NCI-H128 (cell line): ENCODE measurements at regions not wholly inside any gene's neighbourhood (a gene's known extent, or its start where the extent isn't known, plus 50 kb on each side); places are given as distances from the start of the nearest gene placed in this dataset.
"Not testable (repeated sequence)": the region's sequence is repeated elsewhere in the genome, so short reads cannot be mapped to it uniquely, and the experiment has no call there.

Experiments used
- DNase-seq: peaks from one replicate; lab custom pipeline; 2025; ENCODE audit not compliant: unreplicated experiment; lab: John Stamatoyannopoulos, UW

DNA sequence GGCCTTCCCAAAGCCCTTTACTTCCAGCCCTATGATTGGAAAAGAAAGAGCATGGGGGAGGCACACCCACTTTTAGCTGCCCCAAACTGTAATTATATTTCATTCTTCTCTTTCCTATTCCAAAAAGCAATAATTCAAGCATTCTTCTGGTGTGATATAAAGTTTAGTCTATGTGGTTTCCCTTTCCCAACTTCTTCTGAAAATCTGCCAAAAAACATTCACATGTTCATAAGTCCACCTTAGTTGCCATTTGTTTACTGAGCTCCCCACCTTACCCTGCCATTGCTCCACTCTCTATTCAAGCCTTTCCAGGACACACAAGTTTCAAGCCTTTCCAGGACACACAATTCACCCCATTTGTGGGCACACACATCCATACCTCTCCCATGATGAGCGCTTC, 111.6 kb upstream of the BMAL1 start:
- no peak for DNase-seq

DNA sequence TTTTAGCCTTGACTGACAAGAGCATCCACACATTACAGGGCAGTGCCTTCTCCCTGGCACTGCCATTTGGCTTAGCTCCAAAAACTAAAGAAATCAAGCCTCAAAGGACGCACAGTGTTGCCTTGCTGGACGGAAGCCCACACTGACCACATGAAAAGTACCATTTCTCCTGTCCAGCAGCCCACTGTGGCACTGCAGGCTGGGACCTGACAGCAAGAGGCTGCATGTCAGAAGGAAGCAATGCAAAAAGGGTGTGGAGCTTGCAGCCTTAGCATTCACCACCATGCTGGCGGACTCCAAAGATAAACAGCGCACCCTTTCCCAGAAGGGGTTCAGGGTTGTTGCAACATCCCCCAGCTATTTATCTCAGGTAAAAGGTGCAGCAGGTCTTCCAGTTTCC, 109.3 kb upstream of the BMAL1 start:
- no peak for DNase-seq

DNA sequence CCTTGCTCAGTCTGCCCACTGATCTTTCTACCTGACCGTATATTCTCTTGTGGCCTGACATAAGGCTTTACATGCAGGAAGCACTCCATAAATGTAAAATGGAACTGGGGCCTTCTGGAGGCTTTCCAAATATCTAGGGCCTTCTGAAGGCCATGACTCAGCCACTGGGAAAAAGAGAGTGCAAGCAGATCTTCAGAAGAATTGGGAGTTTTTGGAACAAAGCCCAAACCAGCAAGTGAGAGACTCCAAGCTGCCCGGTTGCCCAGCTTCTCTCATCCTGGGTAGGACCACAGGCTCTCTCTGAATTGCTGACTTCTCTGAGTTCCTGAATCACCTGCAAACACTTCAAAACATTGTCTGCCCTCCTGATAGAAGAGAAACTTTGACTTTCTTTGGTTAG, 107.9 kb upstream of the BMAL1 start:
- DNase-seq, result no peak

DNA sequence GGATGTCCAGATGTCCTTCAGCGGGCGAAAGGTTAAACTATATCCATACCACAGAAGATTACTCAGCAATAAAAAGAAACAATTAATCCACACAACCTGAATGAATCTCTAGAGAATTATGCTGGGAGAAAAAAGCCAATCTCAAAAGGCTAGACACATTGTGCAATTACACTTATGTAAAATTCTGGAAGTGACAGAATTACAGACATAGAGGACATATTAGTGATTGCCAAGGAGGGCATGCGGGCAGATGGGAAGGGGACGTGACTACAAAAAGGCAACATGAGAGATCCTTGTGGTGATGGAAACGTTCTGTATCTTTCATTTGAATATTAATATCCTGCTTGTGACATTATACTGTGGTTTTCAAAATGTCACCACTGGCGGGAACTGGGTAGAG, 103.5 kb upstream of the BMAL1 start:
- no peak for DNase-seq

DNA sequence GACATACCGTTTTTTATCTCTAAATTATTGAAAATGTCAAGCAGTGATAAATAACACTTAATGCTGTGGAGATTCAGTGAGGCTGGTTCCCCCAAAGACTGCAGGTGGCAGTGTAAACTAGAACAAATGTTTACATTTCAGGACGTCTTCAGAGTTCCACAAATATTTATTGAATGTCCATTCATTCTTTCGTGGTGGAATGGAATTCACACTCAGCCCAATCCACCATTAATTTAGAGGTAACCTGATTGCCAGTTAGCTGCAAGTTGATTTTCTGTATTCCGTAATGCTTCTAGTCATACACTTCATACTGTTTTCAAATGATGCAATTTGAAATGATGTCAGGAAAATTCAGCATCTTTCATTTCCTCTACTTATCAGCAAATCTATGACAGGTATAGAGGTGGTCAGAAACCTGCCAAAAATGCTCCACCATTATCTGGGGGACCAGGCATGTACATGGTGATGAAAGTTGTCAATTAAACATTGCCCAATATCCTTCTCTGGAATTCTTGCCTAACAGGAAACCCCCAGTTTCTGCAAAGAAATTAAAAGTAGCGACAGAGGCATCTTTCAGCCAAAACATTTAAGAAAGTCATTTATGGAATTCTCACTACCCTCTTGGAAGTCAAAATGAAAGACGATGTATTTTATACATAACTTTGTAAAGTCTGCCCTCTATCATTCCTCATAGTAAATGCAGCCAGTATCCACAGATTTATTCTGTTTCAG, 94.3 kb upstream of the BMAL1 start:
- no peak for DNase-seq

DNA sequence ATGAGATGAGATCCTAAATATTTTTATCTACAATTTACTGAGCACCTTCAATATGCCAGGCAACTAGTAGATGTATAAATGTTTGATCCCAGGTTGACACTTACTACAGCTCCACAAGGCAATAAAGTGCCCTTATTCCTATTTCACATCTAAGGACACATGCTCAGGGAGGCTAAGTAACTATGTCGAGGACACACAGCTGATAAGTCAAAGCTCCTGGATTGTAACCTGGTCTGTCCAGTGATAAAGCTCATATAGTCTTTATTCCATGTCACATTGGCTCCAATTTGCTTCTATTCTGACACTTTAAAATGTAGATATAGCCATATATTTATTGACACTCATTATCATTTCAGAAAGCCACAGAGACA, 93.8 kb upstream of the BMAL1 start:
- DNase-seq, result no peak

DNA sequence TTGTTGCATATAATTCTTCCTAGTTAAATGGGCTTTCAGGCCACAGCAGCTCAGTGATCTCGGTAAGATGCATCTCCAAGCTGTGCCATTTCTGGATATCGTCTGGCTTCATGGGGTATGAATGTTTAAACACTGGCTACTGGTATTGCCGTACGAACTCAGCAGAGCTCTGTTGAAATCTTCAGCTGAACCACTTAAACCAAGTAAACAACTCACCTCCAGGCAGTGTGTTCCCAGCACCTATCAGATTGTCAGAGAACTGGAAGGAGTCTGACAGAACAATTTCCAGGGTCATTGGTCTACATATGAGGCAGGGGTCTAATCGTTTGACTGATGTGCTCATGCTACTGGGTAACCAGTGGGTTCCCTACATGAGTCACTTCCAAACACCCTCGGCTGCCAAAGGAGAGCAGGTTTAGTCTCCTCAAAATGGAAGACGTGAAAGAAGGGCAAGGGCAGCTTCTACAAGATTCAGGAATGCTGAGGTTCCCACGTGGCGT, 93.2 kb upstream of the BMAL1 start:
- DNase-seq, result no peak

DNA sequence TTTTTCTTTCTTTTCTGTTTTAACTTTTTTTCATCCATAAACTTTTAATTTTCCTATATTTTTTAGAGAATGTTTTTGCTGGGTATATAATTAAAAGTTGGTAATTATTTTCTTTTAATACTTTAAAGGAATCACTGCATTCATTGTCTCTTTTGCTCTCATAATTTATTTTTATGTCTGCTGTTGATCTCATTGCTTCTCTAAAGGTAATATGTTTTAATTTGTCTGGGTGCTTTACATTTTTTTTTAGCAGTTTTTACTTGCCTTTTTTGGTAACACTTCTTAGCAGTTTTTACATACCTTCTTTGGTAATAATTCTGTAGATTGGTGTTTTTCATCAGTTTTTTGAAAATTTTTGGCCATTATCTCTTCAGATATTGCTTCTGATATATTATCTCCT, 89.4 kb upstream of the BMAL1 start:
- DNase-seq, result no peak

DNA sequence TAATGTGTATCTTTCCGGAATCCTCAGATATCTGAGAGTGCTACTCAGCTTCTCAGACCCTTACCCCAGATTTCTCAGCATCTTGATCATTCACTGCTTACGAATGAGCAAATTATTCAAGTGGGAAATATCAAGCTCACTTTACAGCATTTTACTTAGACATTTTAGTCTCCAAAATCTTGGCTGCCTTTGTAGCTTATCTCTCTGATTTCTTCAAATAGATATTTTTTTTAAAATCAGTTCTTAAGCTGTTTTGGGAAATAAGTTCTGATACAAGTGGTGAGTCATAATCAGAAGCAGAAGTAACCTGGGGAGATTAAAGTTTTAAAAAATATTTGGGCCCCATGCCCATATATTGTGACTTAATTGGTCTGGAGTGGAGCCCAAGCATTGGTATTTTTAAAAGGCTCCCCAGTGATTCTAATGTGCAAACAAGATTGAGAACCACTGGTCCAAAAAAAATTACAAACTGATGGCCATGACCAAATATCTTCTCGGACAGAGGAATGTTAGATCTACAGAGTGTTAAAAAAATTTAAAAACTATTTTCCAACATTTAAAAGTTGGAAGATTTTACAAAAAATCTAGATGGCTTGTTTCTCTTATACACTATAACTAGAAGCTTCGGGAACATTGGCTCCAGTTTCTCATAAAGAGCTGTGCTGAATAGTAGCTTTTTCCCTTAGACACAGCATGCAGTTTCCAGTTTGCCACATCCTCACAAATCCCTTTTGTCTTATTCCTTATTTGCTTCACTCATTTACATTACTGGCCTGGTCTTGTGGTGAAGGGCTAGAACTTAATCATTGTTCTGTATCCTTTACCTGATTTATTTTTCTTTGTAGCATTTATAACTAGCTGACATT, 87.8 kb upstream of the BMAL1 start:
- DNase-seq, result no peak

DNA sequence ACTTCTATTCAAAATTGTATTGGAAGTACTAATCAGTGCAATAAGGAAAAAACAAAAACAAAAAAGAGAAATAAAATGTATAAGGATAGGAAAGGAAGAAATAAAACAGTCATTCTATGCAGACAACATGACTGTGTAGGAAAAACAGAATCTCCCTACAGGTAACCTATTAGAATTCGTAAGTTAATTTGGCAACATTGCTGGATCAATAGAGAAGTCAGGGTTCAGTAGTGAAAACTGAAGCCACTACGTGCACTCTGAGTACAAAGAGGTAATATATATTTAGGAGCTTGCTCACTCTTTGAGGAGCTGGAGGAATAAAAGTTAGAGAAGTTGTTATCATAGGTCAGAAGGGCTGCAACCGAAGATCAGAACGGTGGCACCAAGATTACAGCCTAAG, 84.0 kb upstream of the BMAL1 start:
- DNase-seq, result no peak

DNA sequence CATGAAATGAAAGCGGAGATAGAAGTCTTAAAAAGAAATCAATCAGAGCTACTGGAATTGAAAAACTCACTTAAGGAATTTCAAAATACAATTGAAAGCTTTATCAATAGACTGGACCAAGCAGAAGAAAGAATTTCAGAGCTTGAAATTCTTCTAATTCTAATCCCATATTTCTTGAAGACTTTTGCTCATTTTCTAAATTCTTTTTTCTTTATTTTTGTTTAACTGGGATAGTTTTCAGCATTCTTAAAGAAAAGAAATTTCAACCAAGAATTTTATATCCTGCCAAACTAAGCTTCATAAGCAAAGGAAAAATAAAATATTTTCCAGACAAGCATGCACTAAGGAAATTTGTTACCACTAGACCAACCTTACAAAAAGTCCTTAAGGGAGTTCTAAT, 80.2 kb upstream of the BMAL1 start:
- DNase-seq, result not testable (repeated sequence)

DNA sequence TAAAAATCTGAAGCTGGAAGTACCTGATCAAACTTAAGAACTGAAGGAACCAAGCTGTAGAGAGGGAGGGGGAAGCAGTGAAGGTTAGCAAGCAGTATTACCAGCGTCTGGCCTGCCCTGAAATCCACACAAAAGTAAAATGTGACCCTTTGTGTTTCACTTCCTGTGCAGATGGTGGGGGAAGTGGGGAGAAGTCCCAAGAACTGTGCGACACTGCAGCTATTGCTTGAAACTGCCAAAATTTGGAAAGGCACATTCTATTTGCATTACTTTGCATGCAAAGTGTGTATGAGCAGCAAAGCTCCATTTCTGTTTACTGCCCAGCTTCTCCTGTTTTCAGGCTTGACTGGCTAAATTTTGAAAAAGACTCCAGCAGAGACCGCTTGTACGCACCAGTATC, 72.1 kb upstream of the BMAL1 start:
- no peak for DNase-seq

DNA sequence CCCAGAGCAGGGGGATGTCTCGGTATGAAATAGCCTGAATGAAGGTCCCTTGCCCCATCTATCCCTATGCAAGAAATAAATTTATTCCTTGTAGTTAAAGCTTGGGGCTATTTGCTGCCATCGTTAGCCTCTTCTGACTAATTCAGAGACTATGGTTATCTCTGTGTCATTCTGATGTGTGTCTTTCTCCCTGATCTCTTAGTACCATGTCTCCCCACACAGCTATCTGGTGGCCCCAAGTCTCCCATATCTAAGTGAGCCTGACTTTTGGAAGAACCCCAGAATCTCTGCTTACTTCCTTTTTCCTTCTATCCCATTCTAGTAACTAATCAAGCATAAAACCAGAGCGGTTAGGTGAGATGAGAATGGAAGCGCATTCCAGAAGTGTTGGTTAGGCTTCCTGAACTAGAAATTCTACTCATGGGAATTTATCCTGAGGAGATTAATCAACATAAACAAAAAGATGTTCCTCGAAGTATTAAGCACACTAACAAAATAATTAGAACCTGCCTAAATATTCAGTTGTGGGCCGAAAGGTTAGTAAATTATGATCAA, 71.4 kb upstream of the BMAL1 start:
- DNase-seq, result no peak

DNA sequence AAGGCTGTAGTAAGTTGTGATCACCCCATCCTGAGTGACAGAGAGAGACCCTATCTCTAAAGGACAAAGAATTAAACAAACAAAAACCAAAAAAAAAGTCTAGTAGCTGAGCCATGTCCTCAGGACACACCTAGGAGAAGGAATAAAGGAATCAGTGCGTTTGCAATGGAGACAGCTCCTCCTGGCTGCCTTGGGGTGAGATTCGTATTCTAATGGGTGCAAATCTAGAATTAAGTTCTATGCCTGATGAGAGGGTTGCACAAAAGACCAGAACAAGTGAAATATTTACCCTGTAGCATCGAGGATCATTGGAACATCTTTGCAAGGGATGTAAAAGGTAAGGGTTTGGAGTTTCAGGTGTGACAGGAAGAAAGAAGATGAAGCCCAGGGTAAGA, 70.3 kb upstream of the BMAL1 start:
- DNase-seq, result no peak

DNA sequence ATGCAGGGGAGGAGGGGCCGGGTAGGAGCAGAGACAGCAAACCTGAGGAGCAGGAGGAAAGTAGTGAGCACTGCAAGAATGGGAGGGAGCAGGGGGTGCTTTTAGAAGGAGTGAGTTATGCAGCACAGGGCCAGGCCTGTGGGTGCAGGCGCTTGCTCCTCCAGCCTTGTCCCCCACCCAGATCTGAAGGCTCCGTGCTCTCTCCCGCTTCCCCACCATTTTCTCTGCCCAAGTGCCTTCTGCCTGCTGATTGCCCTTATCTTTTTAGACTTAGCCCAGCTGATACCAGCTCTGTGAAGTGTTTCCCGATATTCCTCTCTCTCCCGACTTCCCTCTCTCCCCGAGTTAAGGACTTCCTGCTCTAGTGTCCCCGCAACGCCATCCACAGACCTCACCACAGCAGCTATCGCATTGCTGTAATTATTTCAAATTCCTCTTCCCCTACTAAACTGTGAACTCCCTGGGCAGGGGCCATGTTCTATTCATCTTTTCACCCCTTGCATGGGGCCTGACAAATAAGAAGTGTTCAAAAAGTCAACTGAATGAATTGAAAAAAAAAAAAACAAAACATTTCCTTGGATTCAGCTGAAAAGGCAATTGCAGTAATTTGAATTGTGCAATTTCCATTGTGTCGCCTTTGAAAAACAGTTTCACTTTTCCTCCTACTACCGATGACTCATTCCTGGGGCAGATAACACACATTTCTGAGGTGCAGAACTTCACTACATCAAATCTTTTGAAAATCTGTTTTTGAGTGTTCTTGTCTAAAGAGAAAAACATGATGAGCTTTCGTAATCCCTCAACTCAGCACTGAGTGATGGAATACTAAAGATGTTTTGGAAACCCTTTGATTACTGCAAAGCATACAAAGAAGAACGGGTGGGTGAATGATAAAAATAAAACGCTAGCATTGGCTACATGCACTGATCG, 69.7 kb upstream of the BMAL1 start:
- no peak for DNase-seq

DNA sequence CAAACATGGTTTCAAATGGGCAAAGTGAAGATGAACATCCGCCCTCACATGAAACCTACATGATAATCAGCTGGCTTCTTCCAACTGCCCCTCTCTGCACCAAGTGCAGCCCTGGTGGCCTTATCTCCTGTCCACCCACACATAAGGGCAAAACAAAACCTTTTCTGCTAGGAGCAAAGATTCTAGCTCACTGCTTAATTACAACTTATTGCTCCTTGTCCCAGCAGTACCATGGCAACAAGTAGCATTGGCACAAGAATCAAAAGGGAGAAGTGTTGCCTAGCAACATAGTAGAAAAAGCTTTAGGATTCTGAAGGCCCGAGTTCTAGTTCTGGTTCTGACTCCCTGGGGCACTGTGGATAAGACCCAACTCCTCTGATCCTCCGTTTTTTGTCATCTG, 68.7 kb upstream of the BMAL1 start:
- no peak for DNase-seq

DNA sequence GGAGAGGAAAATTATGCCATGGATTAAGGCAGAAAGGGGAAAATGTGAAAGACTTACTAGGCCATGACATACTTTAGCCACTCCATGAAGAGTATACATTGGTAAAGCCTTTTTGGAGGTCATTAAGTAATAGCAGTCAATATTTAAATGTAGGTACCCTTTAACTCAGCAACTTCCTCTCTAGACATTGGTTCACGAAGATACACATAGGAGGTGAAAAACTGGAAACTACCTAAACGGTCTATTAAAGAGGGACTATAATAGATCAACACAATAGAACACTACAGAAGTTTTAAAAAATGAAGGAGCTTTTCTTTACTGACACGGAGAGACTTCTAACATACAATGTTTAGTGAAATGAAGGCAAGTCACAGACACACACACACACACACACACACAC, 68.2 kb upstream of the BMAL1 start:
- no peak for DNase-seq

DNA sequence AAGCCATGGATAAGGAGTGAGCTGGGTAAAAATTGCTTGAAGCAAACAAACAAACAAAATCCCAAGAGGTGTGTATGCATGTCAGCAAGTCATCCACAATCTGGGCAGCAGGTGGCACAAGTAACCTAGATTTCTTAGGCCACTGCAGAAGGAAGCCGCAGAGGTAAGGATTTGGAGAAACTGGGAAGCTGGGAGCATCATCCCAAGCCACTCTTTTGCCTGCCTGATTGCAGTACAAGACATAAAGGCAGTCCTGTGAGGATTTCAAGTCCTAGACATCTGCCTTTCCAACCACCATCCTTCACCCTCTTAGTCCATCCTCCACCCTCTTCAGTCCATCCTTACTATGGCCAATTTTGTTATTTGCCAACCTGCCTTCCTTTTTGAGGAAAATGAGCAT, 67.2 kb upstream of the BMAL1 start:
- peak; percentile 49 for DNase-seq

DNA sequence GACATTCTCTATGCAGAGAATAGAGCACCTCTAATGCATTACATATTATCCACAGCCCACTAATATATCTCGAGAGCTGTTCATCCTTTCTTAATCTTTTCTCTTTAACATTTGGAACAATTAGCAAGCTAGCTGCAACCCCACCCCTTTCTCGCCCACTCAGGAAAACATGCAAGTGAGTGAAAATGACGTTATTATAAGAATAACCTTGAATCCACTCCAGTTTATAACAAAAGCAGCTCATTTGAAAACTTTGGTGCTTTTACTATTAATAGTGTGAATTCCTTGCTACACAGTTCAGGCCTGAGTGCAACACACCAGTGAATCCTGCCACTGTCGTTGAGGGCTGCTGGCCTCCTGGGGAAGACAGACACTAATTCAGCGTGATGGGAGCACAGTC, 63.3 kb upstream of the BMAL1 start:
- DNase-seq, result no peak

DNA sequence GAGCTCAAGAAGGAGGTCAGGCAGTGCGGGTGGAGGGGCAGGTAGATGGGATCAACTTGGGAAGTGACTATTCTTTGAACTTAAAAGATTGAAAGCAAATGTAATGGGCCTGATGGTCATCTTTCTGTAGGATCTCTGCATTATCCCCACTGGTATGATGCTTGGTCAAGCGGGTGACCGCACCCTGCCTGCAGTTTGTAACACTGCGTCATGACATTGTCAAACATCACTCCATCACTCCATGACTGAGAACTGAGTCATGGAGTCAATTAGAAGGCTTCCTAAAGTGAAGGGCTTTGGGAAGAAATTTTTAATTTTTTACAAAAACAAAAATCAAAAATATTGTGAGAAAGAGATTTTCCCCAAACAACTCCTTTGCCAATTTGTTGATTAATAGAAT, 62.4 kb upstream of the BMAL1 start:
- no peak for DNase-seq

DNA sequence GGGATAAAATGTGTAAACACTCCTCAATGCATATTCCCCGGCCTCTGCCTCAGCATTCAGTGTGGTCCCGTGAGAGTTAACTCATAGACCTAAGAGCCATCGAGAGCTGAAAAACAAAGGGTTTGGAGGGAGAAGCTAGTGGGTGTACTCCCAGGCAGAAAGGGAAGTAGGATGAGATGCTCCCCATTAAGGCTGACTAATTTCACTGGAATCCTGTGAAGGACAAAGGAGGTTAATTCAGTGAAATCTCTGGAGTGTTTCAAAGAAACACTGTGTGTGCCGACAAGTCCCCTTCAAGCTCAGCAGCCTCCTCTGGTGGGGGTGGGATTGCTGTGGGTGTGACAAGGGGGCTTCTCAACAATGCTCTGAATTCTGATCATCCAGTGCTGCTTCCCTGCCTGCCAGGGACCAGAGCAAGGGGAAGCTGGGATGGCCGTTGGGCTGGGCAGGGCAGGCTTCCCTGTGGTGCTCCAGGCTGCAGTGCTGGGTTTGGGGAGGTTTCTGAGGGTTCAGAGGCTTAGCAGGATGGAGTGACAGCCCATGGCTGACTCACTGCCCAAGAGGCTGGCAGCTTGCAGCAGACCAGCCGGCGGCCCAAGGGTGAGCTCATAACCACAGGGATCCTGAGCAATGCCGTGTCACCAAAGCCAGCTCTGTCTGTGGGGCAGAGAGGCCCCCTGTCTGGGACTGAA, 61.4 kb upstream of the BMAL1 start:
- DNase-seq, result no peak
